NCI-H526 (cell line): ENCODE measurements at regions not wholly inside any gene's neighbourhood (a gene's known extent, or its start where the extent isn't known, plus 50 kb on each side); places are given as distances from the start of the nearest gene placed in this dataset.
"Not testable (repeated sequence)": the region's sequence is repeated elsewhere in the genome, so short reads cannot be mapped to it uniquely, and the experiment has no call there.

ENCODE experiments used
- DNase-seq, 2 experiments: peaks; one replicate each; lab custom pipeline; 2025; lab: John Stamatoyannopoulos, UW

DNA sequence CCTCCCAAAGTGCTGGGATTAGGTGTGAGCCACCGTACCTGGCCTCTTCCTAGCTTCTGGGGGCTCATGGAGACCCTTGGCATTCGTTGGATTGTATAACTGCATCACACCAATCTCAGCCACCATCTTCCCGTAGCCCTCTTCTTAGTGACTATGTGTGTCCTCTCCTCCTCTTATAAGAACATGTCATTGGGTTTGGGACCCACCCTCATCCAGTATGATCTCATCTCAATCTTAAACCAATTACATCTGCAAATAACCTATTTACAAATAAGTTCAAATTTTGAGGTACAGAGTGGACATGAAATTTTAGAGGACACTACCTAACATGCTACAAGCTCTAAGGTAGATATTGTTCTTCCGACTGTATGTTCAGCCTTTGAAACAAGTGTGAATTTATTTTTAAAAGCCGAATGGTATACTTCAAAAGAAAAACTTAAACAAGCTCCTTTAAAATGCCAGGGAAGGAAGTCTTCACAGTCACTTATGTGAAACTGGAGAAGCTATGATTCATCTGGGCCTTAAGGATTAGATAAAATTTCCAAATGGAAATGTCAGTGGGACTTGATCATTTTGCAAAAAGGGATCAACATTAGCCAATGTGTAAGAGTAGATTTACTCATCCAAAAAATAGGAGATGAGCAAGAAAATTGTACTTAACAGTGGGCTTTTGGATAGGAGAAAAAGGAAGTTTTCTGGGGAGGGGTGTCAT lies 225.7 kb downstream of the MEX3B start:
- no peak for DNase-seq

- no peak for DNase-seq
These were observed 230.8 kb downstream of the MEX3B start for GRCh38 chr15:81814882-81815455.

DNA sequence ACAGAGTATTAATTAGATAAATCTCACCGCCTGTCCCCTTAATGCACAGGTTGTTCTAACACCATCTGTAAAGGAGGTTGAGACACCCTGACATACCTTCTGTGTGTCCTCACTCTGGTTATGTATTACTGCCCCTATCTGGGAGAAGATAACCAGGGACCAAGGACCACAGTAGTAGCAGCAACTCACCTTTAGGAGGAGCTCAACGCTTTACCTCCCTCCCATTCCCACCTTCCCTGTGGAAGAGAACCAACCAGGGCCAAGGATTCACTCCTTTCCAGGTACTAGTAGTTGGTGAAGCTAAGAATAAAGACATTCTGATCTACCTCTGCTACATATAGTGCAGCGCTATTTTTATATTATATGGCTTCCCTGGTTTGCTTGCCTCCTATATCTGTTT lies 232.6 kb downstream of the MEX3B start:
- DNase-seq: peak; percentile 36 to 67

DNA sequence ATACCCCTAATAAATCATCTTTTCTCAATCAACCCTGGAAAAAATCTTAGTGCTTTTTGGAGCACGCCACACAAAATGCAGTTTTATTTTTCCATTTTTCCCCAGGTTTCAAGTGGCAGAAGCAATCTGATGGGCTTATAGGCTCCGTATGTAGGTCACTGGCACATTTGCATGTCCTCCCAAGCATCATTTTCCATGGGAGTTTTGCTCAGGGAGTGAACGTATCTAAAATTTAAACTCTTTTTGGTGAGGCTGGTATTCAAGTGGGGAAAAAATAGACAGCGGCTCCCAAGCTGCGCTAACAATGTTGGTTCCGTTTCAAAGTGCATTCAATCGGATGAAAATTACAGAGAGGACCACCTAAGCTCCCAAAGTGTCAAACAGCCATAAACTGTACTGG lies 233.4 kb downstream of the MEX3B start:
- no peak for DNase-seq

GRCh38 chr15:81811736-81812135 lies 234.1 kb downstream of the MEX3B start:
- no peak for DNase-seq

- peak; percentile 45 to 66 for DNase-seq
These were observed 236.3 kb downstream of the MEX3B start for GRCh38 chr15:81809543-81809942.

- no peak for DNase-seq
These were observed 238.0 kb downstream of the MEX3B start for GRCh38 chr15:81807806-81808205.

DNA sequence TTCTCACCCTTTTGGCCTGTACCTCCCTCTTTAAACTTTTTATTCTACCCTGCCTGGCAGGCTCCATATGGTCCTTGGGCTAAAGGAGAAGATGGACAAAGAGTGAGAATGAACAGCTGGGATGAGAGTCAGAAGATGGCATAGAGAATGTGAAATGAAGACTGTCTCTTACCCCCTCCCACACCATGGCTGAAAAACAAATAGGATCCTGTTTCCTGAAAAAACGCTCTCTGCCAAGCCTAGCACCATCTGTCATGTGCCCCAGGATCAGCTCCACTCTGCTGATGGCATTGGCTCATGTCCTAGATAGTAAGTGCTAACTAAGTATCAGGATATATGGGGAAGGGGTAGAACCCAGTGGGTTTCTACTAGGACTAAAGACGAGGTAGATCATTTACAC lies 238.6 kb downstream of the MEX3B start:
- no peak for DNase-seq

- DNase-seq: no peak
These were observed 249.9 kb downstream of the MEX3B start for GRCh38 chr15:81795899-81796298.

DNA sequence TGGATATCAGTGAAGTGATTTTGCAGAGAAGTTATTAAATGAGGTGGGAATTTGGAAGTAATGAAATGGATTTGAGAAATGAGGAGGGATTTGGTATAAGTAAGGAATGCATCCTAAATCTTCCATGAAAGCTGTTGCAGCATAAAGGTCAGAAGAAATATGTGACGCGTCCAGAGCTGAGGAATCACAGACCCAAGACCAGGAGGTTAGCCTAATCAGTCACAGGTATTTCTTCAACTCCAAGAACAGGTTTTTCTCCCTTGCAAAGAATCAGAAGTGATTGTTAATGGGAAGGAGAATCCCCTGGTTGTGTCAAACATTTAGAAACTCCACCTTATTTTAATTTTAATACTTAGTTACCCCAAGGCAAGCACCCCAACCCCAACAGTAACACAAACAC lies 253.2 kb downstream of the MEX3B start:
- DNase-seq: no peak

DNA sequence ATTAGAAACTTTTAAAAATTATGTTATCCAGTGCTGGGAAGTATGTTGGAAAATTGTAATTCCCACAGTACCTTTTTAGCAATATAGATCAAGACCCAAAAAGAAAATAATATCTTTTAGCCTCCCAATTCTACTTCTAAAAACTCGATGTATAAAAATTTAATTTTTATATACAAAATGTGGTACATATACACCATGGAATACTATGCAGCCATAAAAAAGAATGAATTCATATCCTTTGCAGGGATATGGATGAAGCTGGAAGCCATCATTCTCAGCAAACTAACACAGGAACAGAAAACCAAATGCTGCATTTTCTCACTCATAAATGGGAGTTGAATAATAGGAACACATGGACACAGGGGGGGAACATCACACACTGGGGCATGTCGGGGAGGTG lies 254.5 kb downstream of the MEX3B start:
- not testable (repeated sequence) for DNase-seq

DNA sequence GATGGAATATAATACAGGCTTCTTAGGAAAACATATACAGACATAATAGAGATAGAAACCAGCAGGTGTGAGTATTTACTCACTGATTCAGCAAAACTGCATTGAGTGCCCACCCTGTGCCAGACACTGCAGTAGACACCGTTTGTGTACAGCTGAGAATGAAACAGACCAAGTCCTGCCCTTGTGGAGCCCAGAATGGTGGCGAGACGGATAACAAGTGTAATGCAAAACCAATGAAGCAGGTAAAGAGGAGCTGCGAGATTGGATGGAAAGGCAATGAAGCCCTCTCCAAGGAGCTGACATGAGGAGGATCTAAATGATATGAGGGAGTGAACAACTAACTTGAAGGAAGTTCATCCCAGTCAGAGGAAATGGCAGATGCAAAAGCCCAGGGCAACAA lies 256.4 kb downstream of the MEX3B start:
- DNase-seq: no peak

- no peak for DNase-seq
These were observed 259.0 kb downstream of the MEX3B start for GRCh38 chr15:81786776-81787175.

DNA sequence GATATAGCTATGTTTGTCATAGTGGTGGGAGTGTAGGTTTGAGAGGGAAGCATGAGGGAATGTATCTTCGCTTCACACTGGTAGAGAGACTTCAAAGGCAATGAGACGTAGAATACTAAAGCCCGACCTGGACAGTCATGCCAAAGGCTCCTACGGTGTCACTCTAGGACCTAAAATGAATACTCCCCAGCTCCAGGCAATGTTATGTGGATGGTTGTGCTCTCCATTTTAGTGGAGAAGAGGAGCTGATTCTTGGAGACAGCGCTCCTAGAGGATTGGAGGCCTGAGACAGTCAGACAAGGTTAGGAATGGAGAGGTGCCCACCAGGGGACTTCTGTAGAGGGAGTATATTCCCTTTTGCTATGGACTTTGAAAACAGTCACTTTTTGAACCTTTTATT lies 260.1 kb downstream of the MEX3B start:
- DNase-seq: no peak

- no peak for DNase-seq
These were observed 260.6 kb downstream of the MEX3B start for GRCh38 chr15:81785181-81785580.

- DNase-seq: no peak
These were observed 261.1 kb downstream of the MEX3B start for GRCh38 chr15:81784751-81785150.

GRCh38 chr15:81783586-81783985 lies 262.2 kb downstream of the MEX3B start:
- DNase-seq: no peak

DNA sequence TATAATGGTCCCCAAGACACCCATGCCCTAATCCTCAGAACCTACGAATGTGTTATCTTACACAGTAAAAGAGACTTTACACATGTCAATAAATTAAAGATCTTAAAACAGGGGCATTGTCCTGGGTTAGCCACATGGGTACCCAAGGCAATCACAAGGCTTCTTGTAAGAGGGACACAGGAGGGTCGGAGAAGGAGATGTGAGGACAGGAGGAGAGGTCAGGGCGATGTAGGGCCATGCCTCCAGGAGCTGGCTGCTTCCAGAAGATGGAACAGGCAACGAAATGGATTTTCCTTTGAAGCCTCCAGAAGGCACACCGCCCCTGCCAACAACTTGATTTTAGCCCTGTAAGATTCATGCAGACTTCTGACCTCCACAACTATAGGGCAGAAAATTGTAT lies 262.7 kb downstream of the MEX3B start:
- no peak for DNase-seq

- DNase-seq: no peak
These were observed 264.4 kb downstream of the MEX3B start for GRCh38 chr15:81781395-81781794.

DNA sequence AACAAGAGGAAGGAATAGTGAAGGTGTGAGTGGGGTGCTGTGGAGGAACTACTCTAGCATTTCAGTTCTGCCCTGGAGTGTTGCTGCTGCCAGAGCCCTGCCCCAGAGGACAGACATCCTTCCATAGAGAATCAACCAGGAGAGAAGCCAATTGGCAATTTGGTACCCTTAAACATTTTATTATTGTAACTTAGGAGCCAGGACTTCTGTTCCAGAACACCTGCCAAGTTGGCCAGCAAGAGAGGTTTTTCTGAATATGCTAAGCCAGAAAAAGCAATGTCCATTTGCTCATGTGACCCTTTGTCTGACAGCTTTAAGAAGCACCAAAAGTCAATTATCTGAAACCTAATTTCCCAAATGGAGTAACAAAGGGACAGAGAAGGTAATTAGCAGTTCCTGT lies 264.9 kb downstream of the MEX3B start:
- no peak for DNase-seq

DNA sequence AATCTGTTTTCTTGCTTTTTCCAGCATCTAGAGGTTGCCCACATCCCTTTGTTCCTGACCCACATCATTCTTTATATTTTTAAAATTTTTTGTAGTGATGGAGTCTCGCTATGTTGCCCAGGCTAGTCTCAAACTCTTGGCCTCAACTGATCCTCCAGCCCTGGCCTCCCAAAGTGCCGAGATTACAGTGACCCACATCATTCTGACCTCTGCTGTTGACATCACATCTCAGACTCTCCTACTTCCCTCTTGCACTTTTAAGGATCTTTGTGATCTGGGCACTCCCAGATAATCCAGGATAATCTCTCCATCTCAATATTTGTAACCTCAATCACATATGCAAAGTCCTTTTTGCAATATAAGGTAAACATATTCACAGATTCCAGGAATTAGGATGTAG lies 266.6 kb downstream of the MEX3B start:
- DNase-seq: no peak

GRCh38 chr15:81777546-81777945 lies 268.3 kb downstream of the MEX3B start:
- no peak for DNase-seq

- no peak for DNase-seq
These were observed 268.8 kb downstream of the MEX3B start for GRCh38 chr15:81776976-81777375.

- DNase-seq: not testable (repeated sequence)
These were observed 270.0 kb downstream of the MEX3B start for GRCh38 chr15:81775779-81776178.
